ENCODE measurements at regions not wholly inside any gene's neighbourhood (a gene's known extent, or its start where the extent isn't known, plus 50 kb on each side); places are given as distances from the start of the nearest gene placed in this dataset.
A peak's percentile ranks its signal among the peaks of the same experiment; 100 is the strongest.

DNA sequence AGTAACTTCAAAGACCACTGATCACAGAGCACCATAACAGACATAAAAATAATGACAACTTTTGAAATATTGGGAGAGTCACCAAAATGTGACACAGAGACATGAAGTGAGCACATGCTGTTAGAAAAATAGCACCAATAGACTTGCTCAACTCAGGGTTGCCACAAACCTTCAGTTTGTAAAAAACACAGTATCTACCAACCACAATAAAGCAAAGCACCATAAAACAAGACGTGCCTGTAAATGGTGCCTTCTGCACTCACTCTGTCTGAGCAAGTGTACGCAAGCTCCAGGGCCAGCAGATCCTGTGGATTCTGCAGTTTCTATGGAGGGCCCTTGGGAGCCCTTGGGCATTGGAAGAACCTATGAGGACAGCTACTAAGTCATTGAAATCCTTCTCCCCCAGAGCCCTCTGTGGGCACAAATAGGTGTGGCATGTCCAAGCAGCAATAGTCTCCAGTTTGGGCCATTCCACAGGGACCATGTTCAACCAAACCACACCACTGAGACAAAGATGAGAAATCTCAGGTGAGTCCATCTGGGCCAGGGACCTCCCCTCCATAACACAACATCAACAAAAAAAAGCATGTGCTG is 116.9 kb upstream of the RAB4A start:
- TF ChIP-seq, protein P1, sequence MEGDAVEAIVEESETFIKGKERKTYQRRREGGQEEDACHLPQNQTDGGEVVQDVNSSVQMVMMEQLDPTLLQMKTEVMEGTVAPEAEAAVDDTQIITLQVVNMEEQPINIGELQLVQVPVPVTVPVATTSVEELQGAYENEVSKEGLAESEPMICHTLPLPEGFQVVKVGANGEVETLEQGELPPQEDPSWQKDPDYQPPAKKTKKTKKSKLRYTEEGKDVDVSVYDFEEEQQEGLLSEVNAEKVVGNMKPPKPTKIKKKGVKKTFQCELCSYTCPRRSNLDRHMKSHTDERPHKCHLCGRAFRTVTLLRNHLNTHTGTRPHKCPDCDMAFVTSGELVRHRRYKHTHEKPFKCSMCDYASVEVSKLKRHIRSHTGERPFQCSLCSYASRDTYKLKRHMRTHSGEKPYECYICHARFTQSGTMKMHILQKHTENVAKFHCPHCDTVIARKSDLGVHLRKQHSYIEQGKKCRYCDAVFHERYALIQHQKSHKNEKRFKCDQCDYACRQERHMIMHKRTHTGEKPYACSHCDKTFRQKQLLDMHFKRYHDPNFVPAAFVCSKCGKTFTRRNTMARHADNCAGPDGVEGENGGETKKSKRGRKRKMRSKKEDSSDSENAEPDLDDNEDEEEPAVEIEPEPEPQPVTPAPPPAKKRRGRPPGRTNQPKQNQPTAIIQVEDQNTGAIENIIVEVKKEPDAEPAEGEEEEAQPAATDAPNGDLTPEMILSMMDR (IDR thresholded peaks at IDR 0.05; ENCODE audit: low read depth, low read length) = no peak
- Histone ChIP-seq H3K27ac (no peak overlapping the region), H3K36me3 (no peaks in the 10 kb centered on the region), H3K9me3 (ENCODE audit: severe bottlenecking) (no peaks in the 10 kb centered on the region), H3K4me3 (ENCODE audit: low read depth, low read length) (no peak overlapping the region), H3K27me3 (ENCODE audit: insufficient read depth, low read depth, severe bottlenecking) (no peaks in the 10 kb centered on the region)
- no peak for DNase-seq

- Histone ChIP-seq H3K27ac (no peak overlapping the region), H3K36me3 (no peaks in the 10 kb centered on the region), H3K4me3 (ENCODE audit: low read depth, low read length) (no peak overlapping the region), H3K27me3 (ENCODE audit: insufficient read depth, low read depth, severe bottlenecking) (no peaks in the 10 kb centered on the region), H3K9me3 (ENCODE audit: severe bottlenecking) (no peaks in the 10 kb centered on the region)
- no peak for DNase-seq
- TF ChIP-seq, protein P1 (IDR thresholded peaks at IDR 0.05; ENCODE audit: low read depth, low read length) = no peak
These were observed 116.1 kb upstream of the RAB4A start for GRCh38 chr1:229154811-229155210.

DNA sequence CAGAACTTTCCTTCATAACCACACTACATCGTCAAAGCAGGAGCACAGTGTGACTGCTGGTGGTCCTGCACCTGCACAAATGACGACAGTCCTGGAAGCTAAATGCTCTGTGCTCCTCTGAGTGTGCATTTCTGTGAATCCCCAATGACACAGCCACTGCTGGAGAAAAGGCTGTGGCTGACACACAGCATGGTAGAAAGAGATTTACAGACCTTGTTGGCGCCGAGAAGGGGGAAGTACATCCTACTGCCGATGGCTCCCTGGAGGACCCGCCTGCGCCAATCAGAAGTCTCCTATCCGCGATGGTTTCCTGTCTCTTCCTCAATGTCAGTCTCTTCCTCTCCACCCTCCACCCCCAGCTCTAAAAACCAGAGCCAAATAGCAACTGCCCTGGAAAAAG is 115.4 kb upstream of the RAB4A start:
- no peak for DNase-seq
- no peak overlapping the region for H3K4me3 ChIP-seq (ENCODE audit: low read depth, low read length)
- TF ChIP-seq, protein P1 (IDR thresholded peaks at IDR 0.05; ENCODE audit: low read depth, low read length) = no peak
- H3K9me3 ChIP-seq (ENCODE audit: severe bottlenecking) = no peaks in the 10 kb centered on the region
- H3K27ac ChIP-seq = no peak overlapping the region
- no peaks in the 10 kb centered on the region for H3K27me3 ChIP-seq (ENCODE audit: insufficient read depth, low read depth, severe bottlenecking)
- no peaks in the 10 kb centered on the region for H3K36me3 ChIP-seq

DNA sequence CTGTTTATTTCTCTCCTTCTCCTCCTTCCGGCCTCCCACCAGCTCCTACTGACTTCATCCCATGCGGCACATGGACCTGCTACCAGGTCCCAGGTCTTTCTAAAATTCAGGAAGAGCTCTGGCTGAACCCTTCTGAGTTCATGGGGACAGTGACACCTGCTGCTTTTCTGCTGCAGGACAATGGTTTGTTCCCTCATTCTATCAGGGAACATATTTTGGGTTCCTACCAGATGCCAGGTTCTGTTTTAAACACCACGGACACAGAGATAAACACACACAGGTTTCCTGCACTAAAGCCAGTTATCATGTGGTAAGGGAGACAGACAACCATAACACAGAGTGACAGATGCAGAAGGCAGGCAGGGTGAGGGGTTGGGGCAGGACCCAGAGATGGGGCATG is 114.0 kb upstream of the RAB4A start:
- DNase-seq = peak; percentile 9
- H3K27me3 ChIP-seq (ENCODE audit: insufficient read depth, low read depth, severe bottlenecking) = no peaks in the 10 kb centered on the region

DNA sequence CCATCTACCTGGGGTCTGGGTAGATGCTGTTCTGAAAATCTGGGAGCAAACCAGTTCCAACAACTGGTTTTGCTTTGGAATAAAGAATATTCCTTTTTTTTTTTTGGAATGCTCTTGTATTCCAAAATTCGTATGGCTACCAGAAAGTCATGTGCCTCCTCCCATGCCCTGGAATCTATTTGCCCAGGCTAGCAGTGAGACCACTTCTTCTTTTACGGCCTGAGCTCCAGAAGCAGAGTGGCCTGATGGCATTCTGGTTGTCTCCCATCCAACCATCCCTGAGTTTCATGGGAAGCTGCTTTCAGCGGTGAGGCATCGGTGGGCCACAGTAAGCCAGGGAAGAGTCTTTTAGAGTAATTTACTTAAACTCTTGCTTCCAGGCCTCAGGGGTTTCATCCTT is 113.4 kb upstream of the RAB4A start:
- no peak overlapping the region for H3K27ac ChIP-seq
- TF ChIP-seq, protein P1 (IDR thresholded peaks at IDR 0.05; ENCODE audit: low read depth, low read length) = no peak
- no peak for DNase-seq

More for the DNA sequence above, 114.0 kb upstream of the RAB4A start:
- TF ChIP-seq, protein P1 (IDR thresholded peaks at IDR 0.05; ENCODE audit: low read depth, low read length) = peak; percentile 43
- H3K4me3 ChIP-seq (ENCODE audit: low read depth, low read length) = no peak overlapping the region
- no peaks in the 10 kb centered on the region for H3K9me3 ChIP-seq (ENCODE audit: severe bottlenecking)
- H3K27ac ChIP-seq = no peak overlapping the region
- no peaks in the 10 kb centered on the region for H3K36me3 ChIP-seq

DNA sequence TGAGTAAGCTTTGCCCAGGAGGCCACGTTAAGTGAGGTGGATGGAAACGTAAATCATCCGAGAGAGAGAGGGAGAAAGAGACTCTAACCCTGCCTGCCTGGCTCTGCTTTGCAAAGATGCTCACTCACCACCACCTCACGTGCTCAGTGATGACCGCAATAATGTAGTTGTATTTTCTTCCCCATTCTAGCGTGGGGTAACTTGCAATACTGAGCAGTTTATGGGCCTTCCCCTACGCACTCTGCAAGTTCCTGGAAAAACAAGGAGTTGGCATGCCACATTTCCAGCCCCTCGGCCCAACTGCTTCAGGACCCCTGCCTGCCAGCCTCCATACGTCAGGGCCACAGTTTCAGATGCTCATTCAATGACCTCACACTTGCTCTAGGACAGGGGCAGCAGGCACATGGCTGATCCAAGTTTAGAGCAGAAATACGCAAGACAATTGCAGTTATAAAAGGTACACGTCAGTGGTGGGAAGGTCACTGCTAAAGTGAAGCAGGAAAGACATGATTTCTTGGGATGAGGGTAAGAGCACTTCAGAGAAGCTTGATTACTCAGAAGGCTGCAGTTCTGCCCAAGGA is 112.5 kb upstream of the RAB4A start:
- Histone ChIP-seq H3K27me3 (ENCODE audit: insufficient read depth, low read depth, severe bottlenecking) (no peaks in the 10 kb centered on the region), H3K36me3 (no peaks in the 10 kb centered on the region), H3K9me3 (ENCODE audit: severe bottlenecking) (no peaks in the 10 kb centered on the region), H3K4me3 (ENCODE audit: low read depth, low read length) (no peak overlapping the region), H3K27ac (no peak overlapping the region)
- TF ChIP-seq, protein P1 (IDR thresholded peaks at IDR 0.05; ENCODE audit: low read depth, low read length) = no peak
- no peak for DNase-seq

More for the DNA sequence above, 113.4 kb upstream of the RAB4A start:
- H3K4me3 ChIP-seq (ENCODE audit: low read depth, low read length) = no peak overlapping the region
- no peaks in the 10 kb centered on the region for H3K36me3 ChIP-seq
- H3K9me3 ChIP-seq (ENCODE audit: severe bottlenecking) = no peaks in the 10 kb centered on the region
- no peaks in the 10 kb centered on the region for H3K27me3 ChIP-seq (ENCODE audit: insufficient read depth, low read depth, severe bottlenecking)
